Heart left ventricle (tissue), 16 donors: ENCODE measurements at regions not wholly inside any gene's neighbourhood (a gene's known extent, or its start where the extent isn't known, plus 50 kb on each side); places are given as distances from the start of the nearest gene placed in this dataset.

Experiments used
- ATAC-seq, 4 donors: fragments of 200-7000 bp; cut with Tn5 transposase; one replicate each; pipeline ENCODE4 v1.9.1; 2020 to 2022; ENCODE audit warnings: moderate library complexity in 4 of 4, mild to moderate bottlenecking in 3 of 4, moderate number of reproducible peaks in 1 of 4
- DNase-seq, 5 donors: peaks; one replicate each; pipeline ENCODE4 v3.0.0-alpha.2; 2020
- H3K27ac ChIP-seq, 12 donors: fragments of 200-600 bp; sonication (generic) in 4 of 12; one replicate each; pipeline versions ENCODE4 v1.5.0 to v1.8.0; 2016 to 2022; ENCODE audit warnings: mild to moderate bottlenecking in 2 of 12
- H3K27me3 ChIP-seq, 9 donors: fragments of 200-600 bp; sonication (generic) in 2 of 9; one replicate each; pipeline versions ENCODE4 v1.5.1 to v1.8.0; 2016 to 2022; ENCODE audit warnings: mild to moderate bottlenecking in 3 of 9
- H3K36me3 ChIP-seq, 9 donors: fragments of 200-600 bp; sonication (generic) in 2 of 9; one replicate each; pipeline versions ENCODE4 v1.5.0 to v1.8.0; 2018 to 2022; ENCODE audit warnings: mild to moderate bottlenecking in 2 of 9
- H3K4me1 ChIP-seq, 12 donors: fragments of 200-600 bp; sonication (generic) in 4 of 12; one replicate each; pipeline versions ENCODE4 v1.5.0 to v1.8.0; 2016 to 2022; ENCODE audit warnings: mild to moderate bottlenecking in 3 of 12
- H3K4me3 ChIP-seq, 12 donors: fragments of 200-600 bp; sonication (generic) in 4 of 12; one replicate each; pipeline versions ENCODE4 v1.5.0 to v1.8.0; 2017 to 2022; ENCODE audit warnings: mild to moderate bottlenecking in 9 of 12, moderate library complexity in 4 of 12
- H3K9me3 ChIP-seq, 12 donors: fragments of 200-600 bp; sonication (generic) in 4 of 12; one replicate each; pipeline versions ENCODE4 v1.5.0 to v1.8.0; 2016 to 2022; ENCODE audit warnings: mild to moderate bottlenecking in 1 of 12
- POLR2A ChIP-seq, 2 donors: fragments of 450-650 bp; IDR thresholded peaks; one replicate each; pipeline ENCODE4 v1.6.1; 2017; ENCODE audit warnings: antibody characterized with exemption in 2 of 2, mild to moderate bottlenecking in 2 of 2, moderate library complexity in 2 of 2
- WGBS, 4 donors: extraction: QIAGEN DNeasy Blood & Tissue Kit in 2 of 4; methylation state at CpG; one replicate each; pipeline versions ENCODE4 v1.1.5 to v1.1.7; 2013 to 2018; 5-methylcytosine and 5-hydroxymethylcytosine counted together
- intact Hi-C, 10 donors: fragments of 100-400 bp; cut with DNase I; formaldehyde crosslinking; loops; one replicate each; pipeline versions ENCODE4 v1.11.1 to v1.14.2; 2022
- TF ChIP-seq, protein P1 (sequence below), 12 donors: fragments of 200-600 bp; sonication (generic) in 4 of 12; IDR thresholded peaks; one replicate each; pipeline versions ENCODE4 v1.5.0 to v1.8.0; 2018 to 2022; ENCODE audit warnings: antibody characterized with exemption in 12 of 12, mild to moderate bottlenecking in 5 of 12
- donor health status: ischemic (EF 13 %, LVEDD 7.1; RV severe dilation, severe dysfunction).
- donor health status: healthy with polysubstance abuse.
- donor health status: DM: no; HTN: yes; CAD: no.
- donor health status: DM: no; HTN: no; CAD: no.
- donor health status: ischemic (EF 25% LVEDD 6.9; RV normal size, moderate dysfunction).
- donor health status: ischemic (EF 25% LVEDD 5.7; RV mildly dilated, moderate dysfunction).
- donor health status: healthy.
- donor health status: DM: yes; HTN: yes; CAD: no.
- donor health status: ischemic (EF 35%, LVEDD 5.7; RV mildly dilated, moderate dysfunction).
- donor health status: nonischemic (EF 11% LVEDD 7.7; RV severe dilation, severe dysfunction).
- donor health status: DM: yes; HTN: yes; CAD: no.
- donor health status: PGD.
- donor health status: ischemic (EF 29% LVEDD 5.4; RV normal size, mild dysfunction).
- donor health status: nonischemic (EF 23%, LVEDD 6.1; RV moderate dilation, normal function).

DNA sequence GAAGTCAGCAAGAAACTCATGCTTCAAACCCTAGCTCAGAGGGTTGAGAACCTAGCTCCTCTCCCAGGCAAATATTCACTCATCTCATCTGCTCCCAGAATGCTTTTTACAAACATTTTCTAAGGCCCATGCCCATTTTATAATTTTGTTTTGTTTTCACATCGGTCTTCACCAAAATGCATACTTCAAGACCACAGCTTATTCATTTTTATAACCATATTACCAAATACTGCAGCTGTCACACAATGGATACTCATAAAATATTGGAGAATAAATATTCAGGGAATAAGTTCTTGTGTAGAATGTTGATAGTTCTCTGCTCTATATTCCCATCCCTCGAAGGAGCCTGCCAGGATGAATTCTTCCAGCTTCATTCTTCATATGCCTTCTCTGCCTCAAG is 50.8 kb upstream of the HOXC13 start:
- intact Hi-C loops, result no loop called here
- TF ChIP-seq, protein P1, sequence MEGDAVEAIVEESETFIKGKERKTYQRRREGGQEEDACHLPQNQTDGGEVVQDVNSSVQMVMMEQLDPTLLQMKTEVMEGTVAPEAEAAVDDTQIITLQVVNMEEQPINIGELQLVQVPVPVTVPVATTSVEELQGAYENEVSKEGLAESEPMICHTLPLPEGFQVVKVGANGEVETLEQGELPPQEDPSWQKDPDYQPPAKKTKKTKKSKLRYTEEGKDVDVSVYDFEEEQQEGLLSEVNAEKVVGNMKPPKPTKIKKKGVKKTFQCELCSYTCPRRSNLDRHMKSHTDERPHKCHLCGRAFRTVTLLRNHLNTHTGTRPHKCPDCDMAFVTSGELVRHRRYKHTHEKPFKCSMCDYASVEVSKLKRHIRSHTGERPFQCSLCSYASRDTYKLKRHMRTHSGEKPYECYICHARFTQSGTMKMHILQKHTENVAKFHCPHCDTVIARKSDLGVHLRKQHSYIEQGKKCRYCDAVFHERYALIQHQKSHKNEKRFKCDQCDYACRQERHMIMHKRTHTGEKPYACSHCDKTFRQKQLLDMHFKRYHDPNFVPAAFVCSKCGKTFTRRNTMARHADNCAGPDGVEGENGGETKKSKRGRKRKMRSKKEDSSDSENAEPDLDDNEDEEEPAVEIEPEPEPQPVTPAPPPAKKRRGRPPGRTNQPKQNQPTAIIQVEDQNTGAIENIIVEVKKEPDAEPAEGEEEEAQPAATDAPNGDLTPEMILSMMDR (IDR thresholded peaks at IDR 0.05), result no peak
- TF ChIP-seq POLR2A (IDR thresholded peaks at IDR 0.05), result no peak
- no peaks in the 10 kb centered on the region for H3K4me1 ChIP-seq
- H3K9me3 ChIP-seq, result no peaks in the 10 kb centered on the region
- no peak overlapping the region for H3K27ac ChIP-seq
- no peak for ATAC-seq
- WGBS, 4 donors, result 78 to 89% (median 81%) methylated on average over 2 of the region's 2 CpGs
- no peaks in the 10 kb centered on the region for H3K36me3 ChIP-seq
- no peak for DNase-seq
- peaks cover 0 to 51% (median 14%) of the 10 kb centered on the region in 9 donors for H3K27me3 ChIP-seq
- no peak overlapping the region for H3K4me3 ChIP-seq
